Osteoblast (primary cell): ENCODE measurements at regions not wholly inside any gene's neighbourhood (a gene's known extent, or its start where the extent isn't known, plus 50 kb on each side); places are given as distances from the start of the nearest gene placed in this dataset.

Experiments used
- DNase-seq: peaks from one replicate; pipeline ENCODE4 v3.0.0; 2011; ENCODE audit warnings: low spot score, mixed read lengths; ENCODE audit not compliant: insufficient read length; ENCODE audit errors: missing footprints
- H2AFZ ChIP-seq: 2 replicates; pipeline ENCODE4 v1.6.0; 2011; ENCODE audit warnings: mild to moderate bottlenecking, low read length
- H3K27ac ChIP-seq: 2 replicates; pipeline ENCODE4 v1.5.1; 2011; ENCODE audit warnings: mild to moderate bottlenecking, low read depth, low read length, moderate library complexity
- H3K27me3 ChIP-seq: 2 replicates; pipeline ENCODE4 v1.6.0; 2012; ENCODE audit warnings: mild to moderate bottlenecking, control low read depth, inconsistent platforms, low read length, moderate library complexity; ENCODE audit not compliant: insufficient read depth
- H3K36me3 ChIP-seq: 2 replicates; pipeline ENCODE4 v1.5.1; 2011; ENCODE audit warnings: mild to moderate bottlenecking, low read length, control low read depth, moderate library complexity; ENCODE audit not compliant: insufficient read depth
- H3K4me1 ChIP-seq: 2 replicates; pipeline ENCODE4 v1.5.1; 2011; ENCODE audit warnings: mild to moderate bottlenecking, low read length, control low read depth, moderate library complexity; ENCODE audit not compliant: insufficient read depth
- H3K4me2 ChIP-seq: 2 replicates; pipeline ENCODE4 v1.6.0; 2011; ENCODE audit warnings: mild to moderate bottlenecking, low read length; ENCODE audit not compliant: insufficient read depth
- H3K4me3 ChIP-seq: fragments of 200-600 bp; sonication (generic); 3 replicates; pipeline ENCODE4 v1.5.1; 2012; ENCODE audit warnings: mild to moderate bottlenecking, low read length, inconsistent platforms; ENCODE audit not compliant: insufficient read depth
- H3K79me2 ChIP-seq: 2 replicates; pipeline ENCODE4 v1.6.0; 2012; ENCODE audit warnings: mild to moderate bottlenecking, low read length, control low read depth, inconsistent platforms; ENCODE audit not compliant: insufficient read depth
- H3K9me3 ChIP-seq: 2 replicates; pipeline ENCODE4 v1.5.1; 2011; ENCODE audit warnings: low read depth, low read length, control low read depth
- H4K20me1 ChIP-seq: 2 replicates; pipeline ENCODE4 v1.6.0; 2012; ENCODE audit warnings: mild to moderate bottlenecking, low read length, control low read depth; ENCODE audit not compliant: insufficient read depth
- CTCF ChIP-seq: IDR thresholded peaks from 2 replicates; pipeline ENCODE4 v1.5.1; 2011; ENCODE audit warnings: mild to moderate bottlenecking, low read depth, low read length, moderate library complexity; ENCODE audit errors: extremely low read depth

GRCh38 chr9:38179965-38180364 lies 110.9 kb upstream of the SHB start:
- no peak overlapping the region for H3K27ac ChIP-seq
- no peaks in the 10 kb centered on the region for H3K9me3 ChIP-seq
- H4K20me1 ChIP-seq, result no peaks in the 10 kb centered on the region
- no peaks in the 10 kb centered on the region for H3K36me3 ChIP-seq
- no peaks in the 10 kb centered on the region for H3K79me2 ChIP-seq
- DNase-seq, result no peak
- H3K4me3 ChIP-seq, result no peak overlapping the region
- H3K27me3 ChIP-seq, result peaks cover 5% of the 10 kb centered on the region
- H3K4me2 ChIP-seq, result no peak overlapping the region
- no peak for TF ChIP-seq CTCF
- H2AFZ ChIP-seq, result no peak overlapping the region
- H3K4me1 ChIP-seq, result no peaks in the 10 kb centered on the region

GRCh38 chr9:38178237-38178636 lies 109.2 kb upstream of the SHB start:
- no peaks in the 10 kb centered on the region for H3K9me3 ChIP-seq
- H3K79me2 ChIP-seq, result no peaks in the 10 kb centered on the region
- TF ChIP-seq CTCF, result no peak
- no peak overlapping the region for H2AFZ ChIP-seq
- no peak overlapping the region for H3K4me2 ChIP-seq
- no peaks in the 10 kb centered on the region for H3K4me1 ChIP-seq
- peaks cover 8% of the 10 kb centered on the region for H3K27me3 ChIP-seq
- H3K4me3 ChIP-seq, result no peak overlapping the region
- H4K20me1 ChIP-seq, result no peaks in the 10 kb centered on the region
- no peak for DNase-seq
- no peak overlapping the region for H3K27ac ChIP-seq
- H3K36me3 ChIP-seq, result no peaks in the 10 kb centered on the region

GRCh38 chr9:38177680-38178079 lies 108.7 kb upstream of the SHB start:
- Histone ChIP-seq H3K4me3 (no peak overlapping the region), H2AFZ (no peak overlapping the region), H3K4me1 (no peaks in the 10 kb centered on the region), H3K9me3 (no peaks in the 10 kb centered on the region), H3K27me3 (peaks cover 9% of the 10 kb centered on the region), H3K4me2 (no peak overlapping the region), H4K20me1 (no peaks in the 10 kb centered on the region), H3K27ac (no peak overlapping the region), H3K36me3 (no peaks in the 10 kb centered on the region), H3K79me2 (no peaks in the 10 kb centered on the region)
- no peak for DNase-seq
- no peak for TF ChIP-seq CTCF

- Histone ChIP-seq H2AFZ (no peak overlapping the region), H3K27ac (no peak overlapping the region)
Measured at GRCh38 chr9:38176251-38176650, 107.2 kb upstream of the SHB start.

More at GRCh38 chr9:38176251-38176650, 107.2 kb upstream of the SHB start:
- DNase-seq, result no peak
- H3K36me3 ChIP-seq, result no peaks in the 10 kb centered on the region
- H3K4me2 ChIP-seq, result no peak overlapping the region
- H3K27me3 ChIP-seq, result peaks cover 9% of the 10 kb centered on the region
- no peaks in the 10 kb centered on the region for H3K79me2 ChIP-seq
- H3K9me3 ChIP-seq, result no peaks in the 10 kb centered on the region
- no peaks in the 10 kb centered on the region for H4K20me1 ChIP-seq
- H3K4me3 ChIP-seq, result no peak overlapping the region
- no peak for TF ChIP-seq CTCF
- no peaks in the 10 kb centered on the region for H3K4me1 ChIP-seq
